Transverse colon (tissue), 4 donors: ENCODE measurements at regions not wholly inside any gene's neighbourhood (a gene's known extent, or its start where the extent isn't known, plus 50 kb on each side); places are given as distances from the start of the nearest gene placed in this dataset.

Experiments used
- CTCF ChIP-seq, 5 experiments: fragments of 200-600 bp in 3 of 5; fragments of 450-650 bp in 2 of 5; sonication (generic) in 3 of 5; IDR thresholded peaks; 1 replicate in 2 of 5; 2 replicates in 3 of 5; pipeline ENCODE4 v1.5.1; 2016 to 2017; ENCODE audit warnings: antibody characterized with exemption in 5 of 5, inconsistent platforms in 3 of 5, mild to moderate bottlenecking in 2 of 5, moderate library complexity in 1 of 5
- EP300 ChIP-seq: sonication (generic); formaldehyde crosslinking; IDR thresholded peaks from one replicate; pipeline ENCODE4 v1.6.1; 2017; ENCODE audit warnings: antibody characterized with exemption, low read depth
- POLR2A ChIP-seq: fragments of 450-650 bp; IDR thresholded peaks from one replicate; pipeline ENCODE4 v1.6.1; 2016; ENCODE audit warnings: antibody characterized with exemption, mild to moderate bottlenecking, moderate library complexity
- POLR2AphosphoS5 ChIP-seq, 3 donors: sonication (generic); formaldehyde crosslinking; IDR thresholded peaks; one replicate each; pipeline ENCODE4 v1.6.1; 2016; ENCODE audit warnings: antibody characterized with exemption in 3 of 3

- TF ChIP-seq EP300 (no peak), POLR2A (no peak), CTCF (IDR thresholded peaks at IDR 0.05) (no peak), POLR2AphosphoS5 (IDR thresholded peaks at IDR 0.05) (no peak)
These were observed 479.8 kb upstream of the MKI67 start for GRCh38 chr10:128606055-128606454.
